ENCODE measurements at regions not wholly inside any gene's neighbourhood (a gene's known extent, or its start where the extent isn't known, plus 50 kb on each side); places are given as distances from the start of the nearest gene placed in this dataset.

DNA sequence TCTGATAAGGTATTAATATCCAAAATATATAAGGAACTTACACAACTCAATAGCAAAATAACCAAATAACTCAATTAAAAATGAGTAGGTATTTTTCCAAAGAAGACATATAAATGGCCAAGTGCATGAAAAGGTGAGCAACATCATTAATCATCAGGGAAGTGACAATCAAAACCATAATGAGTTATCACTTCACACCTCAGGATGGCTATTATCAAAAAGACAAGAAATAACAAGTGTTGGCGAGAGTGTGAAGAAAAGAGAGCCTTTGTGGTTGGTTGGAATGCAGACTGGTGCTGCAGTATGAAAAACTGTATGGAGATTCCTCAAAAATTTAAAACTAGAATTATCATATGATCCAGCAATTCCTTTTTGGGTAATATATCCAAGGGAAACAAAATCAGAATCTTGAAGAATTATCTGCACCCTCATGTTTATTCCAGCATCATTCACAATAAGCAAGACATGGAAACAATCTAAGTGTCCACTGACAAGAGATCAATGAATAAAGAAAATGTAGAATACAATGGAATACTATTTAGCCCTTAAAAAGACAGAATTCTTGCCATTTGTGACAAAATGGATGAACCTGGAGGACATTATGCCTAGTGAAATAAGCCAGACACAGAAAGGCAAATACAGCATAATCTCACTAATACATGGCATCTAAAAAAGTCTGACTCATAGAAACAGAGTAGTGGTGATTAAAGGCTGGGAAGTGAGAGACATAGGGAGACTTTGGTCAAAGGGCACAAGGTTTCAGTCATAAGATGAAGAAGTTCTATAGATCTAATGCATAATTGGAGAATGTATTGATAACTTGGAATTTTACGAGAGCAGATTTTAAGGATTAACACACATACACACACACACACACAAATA, 175.6 kb downstream of the FOXA2 start (continued):
- TF ChIP-seq PBX2 (CRISPR knock-in tag; IDR thresholded peaks at IDR 0.05; ENCODE audit: low read depth) (no peak), PBX2 (tag; conservative IDR thresholded peaks at IDR 0.05; ENCODE audit: low read depth) (0 out of 2 replicates have a peak, but pooled peaks have one; percentile 11), CGGBP1 (CRISPR knock-in tag; IDR thresholded peaks at IDR 0.05) (no peak)

- intact Hi-C loops (cut with micrococcal nuclease) (no loop called here), in situ Hi-C loops (cut with MboI) (no loop called here)
- 59% methylated on average over 7 of the region's 7 CpGs for WGBS (ENCODE audit: insufficient coverage, low coverage, missing lambda C conversion rate)
- peak in 3 of 4 experiments; percentile 9 to 50 (median 26) for DNase-seq (ENCODE audit: extremely low read depth in 1 of 4, low spot score in 3 of 4)
- Histone ChIP-seq H3K4me1 (replicated peaks in 1 of 2; ENCODE audit: control insufficient read depth in 2 of 2, insufficient read depth in 2 of 2, low read length in 2 of 2) (peaks cover 5 to 51% of the 10 kb centered on the region in 2 experiments), H3K79me2 (ENCODE audit: control insufficient read depth, insufficient read depth, low read length) (no peaks in the 10 kb centered on the region), H3K27me3 (ENCODE audit: control insufficient read depth in 2 of 2, insufficient read depth in 2 of 2, low read length in 2 of 2) (no peaks in the 10 kb centered on the region), H3K4me3 (no peak overlapping the region), H3K9ac (ENCODE audit: insufficient read depth in 1 of 2, low read depth in 2 of 2, low read length in 2 of 2) (no peak overlapping the region), H3K4me2 (ENCODE audit: insufficient read depth, low read length) (0 out of 2 replicates have a peak overlapping the region, but pooled peaks have one; percentile 6), H3K9me1 (ENCODE audit: control insufficient read depth, insufficient read depth, low read length) (no peaks in the 10 kb centered on the region), H3K36me3 (ENCODE audit: control insufficient read depth, insufficient read depth, low read length) (no peaks in the 10 kb centered on the region), H3K9me3 (replicated peaks; ENCODE audit: control insufficient read depth, insufficient read depth, low read depth, low read length) (no peaks in the 10 kb centered on the region), H4K20me1 (replicated peaks; ENCODE audit: control insufficient read depth, insufficient read depth, low read length) (no peaks in the 10 kb centered on the region), H2AFZ (ENCODE audit: low read depth, low read length) (peak overlapping the region; percentile 26; the same call in 1 of the 2 replicates), H3K27ac (ENCODE audit: extremely low read depth, low read depth, low read length) (no peak overlapping the region; the same call in 2 of the 3 replicates)
- BruUV-seq (replicated peaks), result no TSS peak
- ChIA-PET CTCF (ENCODE audit: low intra/inter-chr PET ratio) (no interaction called here), POLR2A (no interaction called here)
- ATAC-seq, result peak; percentile 28
- FAIRE-seq, result peak; percentile 70
- TF ChIP-seq SMC3 (conservative IDR thresholded peaks at IDR 0.05; ENCODE audit: insufficient read depth, low read depth, low read length) (no peak), EP400 (IDR thresholded peaks at IDR 0.05) (no peak), CEBPG (CRISPR knock-in tag; IDR thresholded peaks at IDR 0.05) (no peak; the same call in 1 of the 2 replicates), CEBPG (tag; conservative IDR thresholded peaks at IDR 0.05 in 1 of 2, IDR thresholded peaks at IDR 0.05 in 1 of 2) (peak; percentile 12 to 66; a peak in 2 of 4 replicates), CHD4 (IDR thresholded peaks at IDR 0.05; ENCODE audit: insufficient read depth, insufficient replicate concordance, low read depth, low read length, poor library complexity, severe bottlenecking) (peak; percentile 93), ZNF561 (CRISPR knock-in tag; conservative IDR thresholded peaks at IDR 0.05) (no peak), ZNF24 (IDR thresholded peaks at IDR 0.05) (no peak), PHB2 (IDR thresholded peaks at IDR 0.05; ENCODE audit: low read depth) (no peak), ZNF23 (CRISPR knock-in tag; IDR thresholded peaks at IDR 0.05) (no peak), SREBF1 (IDR thresholded peaks at IDR 0.05; ENCODE audit: borderline replicate concordance, low read depth, low read length) (no peak), TCF7L2 (IDR thresholded peaks at IDR 0.05; ENCODE audit: low read depth, low read length) (no peak), CCNT2 (IDR thresholded peaks at IDR 0.05; ENCODE audit: borderline replicate concordance, extremely low read depth, insufficient read length, low read depth, low read length) (no peak)
These were observed 176.9 kb downstream of the FOXA2 start for GRCh38 chr20:22407237-22408193.

Measured in K562 (cell line).